GM13977 (cell line): ENCODE measurements at regions not wholly inside any gene's neighbourhood (a gene's known extent, or its start where the extent isn't known, plus 50 kb on each side); places are given as distances from the start of the nearest gene placed in this dataset.
"Not testable (repeated sequence)": the region's sequence is repeated elsewhere in the genome, so short reads cannot be mapped to it uniquely, and the experiment has no call there.

ENCODE experiments used
- DNase-seq: peaks from one replicate; pipeline ENCODE4 v3.0.0; 2012; ENCODE audit warnings: low spot score
- in situ Hi-C: fragments of 300-500 bp; cut with MboI; formaldehyde crosslinking; loops from one replicate; pipeline ENCODE4 v1.12.0; 2022; ENCODE audit warnings: low sequenced_read_pairs, low pct_unique_long_range_greater_than_20kb, mixed read lengths, inconsistent platforms; ENCODE audit not compliant: unreplicated experiment
- TF ChIP-seq, protein P1 (sequence below): IDR thresholded peaks from 2 replicates; pipeline ENCODE4 v1.5.1; 2012; ENCODE audit warnings: mild to moderate bottlenecking, control low read depth; ENCODE audit not compliant: insufficient read depth; ENCODE audit errors: extremely low read depth, missing control alignments

GRCh38 chr1:230490436-230490835 is 64.3 kb upstream of the PGBD5 start:
- in situ Hi-C loops, result no loop called here
- DNase-seq, result no peak
- TF ChIP-seq, protein P1, sequence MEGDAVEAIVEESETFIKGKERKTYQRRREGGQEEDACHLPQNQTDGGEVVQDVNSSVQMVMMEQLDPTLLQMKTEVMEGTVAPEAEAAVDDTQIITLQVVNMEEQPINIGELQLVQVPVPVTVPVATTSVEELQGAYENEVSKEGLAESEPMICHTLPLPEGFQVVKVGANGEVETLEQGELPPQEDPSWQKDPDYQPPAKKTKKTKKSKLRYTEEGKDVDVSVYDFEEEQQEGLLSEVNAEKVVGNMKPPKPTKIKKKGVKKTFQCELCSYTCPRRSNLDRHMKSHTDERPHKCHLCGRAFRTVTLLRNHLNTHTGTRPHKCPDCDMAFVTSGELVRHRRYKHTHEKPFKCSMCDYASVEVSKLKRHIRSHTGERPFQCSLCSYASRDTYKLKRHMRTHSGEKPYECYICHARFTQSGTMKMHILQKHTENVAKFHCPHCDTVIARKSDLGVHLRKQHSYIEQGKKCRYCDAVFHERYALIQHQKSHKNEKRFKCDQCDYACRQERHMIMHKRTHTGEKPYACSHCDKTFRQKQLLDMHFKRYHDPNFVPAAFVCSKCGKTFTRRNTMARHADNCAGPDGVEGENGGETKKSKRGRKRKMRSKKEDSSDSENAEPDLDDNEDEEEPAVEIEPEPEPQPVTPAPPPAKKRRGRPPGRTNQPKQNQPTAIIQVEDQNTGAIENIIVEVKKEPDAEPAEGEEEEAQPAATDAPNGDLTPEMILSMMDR, result no peak

DNA sequence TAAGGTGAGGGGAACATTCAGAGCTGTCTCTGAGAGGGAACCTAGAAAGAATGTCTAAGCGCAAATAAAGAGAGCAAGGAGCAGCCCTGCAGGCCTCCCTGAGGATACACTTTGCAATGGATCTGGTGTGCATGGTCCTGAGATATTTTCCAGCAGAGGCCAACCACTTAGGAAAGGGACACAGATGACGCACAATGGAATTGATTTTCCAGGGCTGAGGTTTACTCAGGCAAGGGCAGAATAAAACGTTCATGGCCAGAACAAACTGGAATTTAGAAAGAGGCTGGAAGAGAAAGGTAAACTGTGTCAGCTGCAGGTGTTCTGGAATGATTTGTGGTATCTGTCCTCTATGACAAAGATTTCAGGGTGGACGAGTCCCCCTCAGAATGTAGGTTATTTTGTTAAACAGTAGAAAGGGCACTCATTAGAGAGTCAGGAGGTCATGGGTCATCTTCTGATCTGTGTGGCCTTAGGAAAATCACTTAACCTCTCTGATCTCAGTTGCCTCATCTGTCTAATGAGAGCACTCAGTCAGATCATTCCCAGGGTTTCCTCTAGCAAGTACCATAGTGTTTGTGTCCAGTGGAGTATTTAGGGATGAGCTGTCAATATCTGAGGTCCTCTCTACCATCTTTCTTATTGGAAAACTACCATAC is 61.8 kb upstream of the PGBD5 start:
- DNase-seq, result no peak
- TF ChIP-seq, protein P1, result no peak
- in situ Hi-C loops, result no loop called here

DNA sequence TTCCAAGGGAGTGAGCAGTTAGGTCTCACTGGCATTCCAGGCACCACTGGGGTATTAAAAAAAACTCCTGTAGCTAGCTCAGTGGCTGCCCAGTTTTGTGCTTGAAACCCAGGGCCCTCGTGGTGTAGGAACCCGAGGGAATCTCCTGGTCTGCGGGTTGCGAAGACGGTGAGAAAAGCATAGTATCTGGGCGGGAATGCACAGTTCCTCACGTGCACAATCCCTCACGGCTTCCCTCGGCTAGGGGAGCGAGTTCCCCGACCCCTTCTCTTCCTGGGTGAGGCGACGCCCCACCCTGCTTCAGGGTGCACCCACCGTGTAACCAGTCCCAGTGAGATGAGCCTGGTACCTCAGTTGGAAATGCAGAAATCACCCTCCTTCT is 50.5 kb upstream of the PGBD5 start:
- DNase-seq, result no peak
- TF ChIP-seq, protein P1, result no peak

GRCh38 chr1:230475856-230476621 is 49.9 kb upstream of the PGBD5 start:
- in situ Hi-C loops, DNase-seq: not testable (repeated sequence)

More for the DNA sequence above, 50.5 kb upstream of the PGBD5 start:
- in situ Hi-C loops, result no loop called here
